Mucosa of descending colon (tissue), 3 donors: ENCODE measurements at regions not wholly inside any gene's neighbourhood (a gene's known extent, or its start where the extent isn't known, plus 50 kb on each side); places are given as distances from the start of the nearest gene placed in this dataset.

Source experiments
- ATAC-seq: fragments of 200-7000 bp; cut with Tn5 transposase; one replicate; pipeline ENCODE4 v1.9.1; 2020; ENCODE audit warnings: mild to moderate bottlenecking, moderate library complexity
- DNase-seq, 3 donors: peaks; one replicate each; pipeline ENCODE4 v3.0.0-alpha.2; 2020
- H3K36me3 ChIP-seq: fragments of 200-600 bp; one replicate; pipeline ENCODE4 v1.8.0; 2021; ENCODE audit warnings: low read depth, mild to moderate bottlenecking
- H3K4me1 ChIP-seq: fragments of 200-600 bp; one replicate; pipeline ENCODE4 v1.8.0; 2021; ENCODE audit warnings: low read depth, mild to moderate bottlenecking
- H3K4me3 ChIP-seq: fragments of 200-600 bp; one replicate; pipeline ENCODE4 v1.8.0; 2021; ENCODE audit warnings: mild to moderate bottlenecking
- H3K9me3 ChIP-seq: fragments of 200-600 bp; one replicate; pipeline ENCODE4 v1.8.0; 2021; ENCODE audit warnings: mild to moderate bottlenecking
- intact Hi-C, 2 donors: fragments of 100-400 bp; cut with DNase I in 1 of 2; cut with micrococcal nuclease in 1 of 2; formaldehyde crosslinking; loops; one replicate each; pipeline versions ENCODE4 v1.11.0 to v1.11.1; 2022; cut with DNase I, micrococcal nuclease
- TF ChIP-seq, protein P1 (sequence below): fragments of 200-600 bp; IDR thresholded peaks from one replicate; pipeline ENCODE4 v1.8.0; 2022; ENCODE audit warnings: antibody characterized with exemption, mild to moderate bottlenecking
- donor health status: DM: no; HTN: no; CAD: no; lungs with moderate emphysema.
- donor health status: DM: no; HTN: no; CAD: no.
- donor health status: DM: no; HTN: yes; CAD: no.

GRCh38 chr12:91404441-91404840 lies 221.8 kb upstream of the DCN start:
- H3K4me1 ChIP-seq = no peaks in the 10 kb centered on the region
- no peak overlapping the region for H3K4me3 ChIP-seq
- ATAC-seq (no peak), DNase-seq (no peak)
- intact Hi-C loops = no loop called here
- H3K9me3 ChIP-seq = no peaks in the 10 kb centered on the region
- TF ChIP-seq, protein P1, sequence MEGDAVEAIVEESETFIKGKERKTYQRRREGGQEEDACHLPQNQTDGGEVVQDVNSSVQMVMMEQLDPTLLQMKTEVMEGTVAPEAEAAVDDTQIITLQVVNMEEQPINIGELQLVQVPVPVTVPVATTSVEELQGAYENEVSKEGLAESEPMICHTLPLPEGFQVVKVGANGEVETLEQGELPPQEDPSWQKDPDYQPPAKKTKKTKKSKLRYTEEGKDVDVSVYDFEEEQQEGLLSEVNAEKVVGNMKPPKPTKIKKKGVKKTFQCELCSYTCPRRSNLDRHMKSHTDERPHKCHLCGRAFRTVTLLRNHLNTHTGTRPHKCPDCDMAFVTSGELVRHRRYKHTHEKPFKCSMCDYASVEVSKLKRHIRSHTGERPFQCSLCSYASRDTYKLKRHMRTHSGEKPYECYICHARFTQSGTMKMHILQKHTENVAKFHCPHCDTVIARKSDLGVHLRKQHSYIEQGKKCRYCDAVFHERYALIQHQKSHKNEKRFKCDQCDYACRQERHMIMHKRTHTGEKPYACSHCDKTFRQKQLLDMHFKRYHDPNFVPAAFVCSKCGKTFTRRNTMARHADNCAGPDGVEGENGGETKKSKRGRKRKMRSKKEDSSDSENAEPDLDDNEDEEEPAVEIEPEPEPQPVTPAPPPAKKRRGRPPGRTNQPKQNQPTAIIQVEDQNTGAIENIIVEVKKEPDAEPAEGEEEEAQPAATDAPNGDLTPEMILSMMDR = no peak
- no peaks in the 10 kb centered on the region for H3K36me3 ChIP-seq

- H3K36me3 ChIP-seq = no peaks in the 10 kb centered on the region
- H3K4me3 ChIP-seq = no peak overlapping the region
- DNase-seq = no peak
- TF ChIP-seq, protein P1 = no peak
- peak; percentile 97 for ATAC-seq
- H3K9me3 ChIP-seq = no peaks in the 10 kb centered on the region
- intact Hi-C loops = no loop called here
- H3K4me1 ChIP-seq = no peaks in the 10 kb centered on the region
Measured at GRCh38 chr12:91401190-91401589, 218.6 kb upstream of the DCN start.

DNA sequence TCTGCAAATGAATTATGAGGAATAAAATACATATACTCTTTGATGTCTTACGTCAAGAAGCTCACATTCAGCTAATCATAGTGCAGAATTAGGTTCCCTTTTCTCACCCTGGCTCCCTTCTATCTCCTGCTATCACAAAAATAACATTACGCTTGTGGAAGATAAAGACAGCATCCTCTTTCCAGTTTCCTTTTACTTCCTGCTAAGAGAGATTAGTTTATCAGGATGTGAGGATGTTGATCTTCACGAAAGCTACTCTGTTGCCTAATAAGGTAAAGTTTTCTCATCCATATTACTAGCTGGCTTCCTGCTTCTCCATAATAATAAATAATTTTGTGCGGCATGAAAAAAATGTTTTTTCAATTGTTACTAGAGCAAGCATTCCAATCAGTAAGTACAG lies 217.7 kb upstream of the DCN start:
- ATAC-seq = no peak
- no peaks in the 10 kb centered on the region for H3K9me3 ChIP-seq
- intact Hi-C loops = no loop called here
- no peaks in the 10 kb centered on the region for H3K36me3 ChIP-seq
- H3K4me3 ChIP-seq = no peak overlapping the region
- H3K4me1 ChIP-seq = no peaks in the 10 kb centered on the region
- DNase-seq = no peak
- TF ChIP-seq, protein P1 = no peak

DNA sequence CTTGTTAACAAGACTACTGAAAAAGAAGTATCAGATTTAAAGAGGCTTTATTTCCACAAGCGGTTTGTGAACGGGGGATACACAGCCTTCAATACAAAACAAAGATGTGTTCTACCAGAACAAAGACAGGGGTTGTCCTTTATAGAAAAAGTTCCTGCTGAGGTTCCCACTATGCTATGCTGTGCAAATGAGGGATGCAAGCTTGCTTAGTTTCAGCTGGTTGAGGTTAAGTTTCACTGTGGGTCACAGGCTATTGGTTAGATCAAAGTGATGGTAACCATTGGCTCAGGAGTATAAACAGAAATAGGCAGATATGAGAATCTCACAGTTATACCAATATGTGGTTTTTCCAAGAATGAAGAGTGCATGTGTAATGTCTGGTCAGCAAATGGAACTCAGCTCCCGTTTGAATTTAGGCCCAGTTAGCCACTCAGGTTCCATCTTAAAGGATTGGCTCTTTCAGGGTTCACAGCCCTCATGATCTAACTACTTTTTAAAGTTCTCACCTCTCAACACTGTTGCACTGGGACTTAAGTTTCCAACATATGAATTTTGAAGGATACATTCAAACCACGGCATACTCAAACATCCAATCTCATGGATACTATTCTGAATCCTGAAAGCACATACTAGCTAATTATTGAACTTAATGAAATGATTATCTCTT lies 215.4 kb upstream of the DCN start:
- no peaks in the 10 kb centered on the region for H3K36me3 ChIP-seq
- no peak overlapping the region for H3K4me3 ChIP-seq
- intact Hi-C loops = no loop called here
- no peaks in the 10 kb centered on the region for H3K9me3 ChIP-seq
- TF ChIP-seq, protein P1 = no peak
- H3K4me1 ChIP-seq = no peaks in the 10 kb centered on the region
- ATAC-seq (no peak), DNase-seq (no peak)

DNA sequence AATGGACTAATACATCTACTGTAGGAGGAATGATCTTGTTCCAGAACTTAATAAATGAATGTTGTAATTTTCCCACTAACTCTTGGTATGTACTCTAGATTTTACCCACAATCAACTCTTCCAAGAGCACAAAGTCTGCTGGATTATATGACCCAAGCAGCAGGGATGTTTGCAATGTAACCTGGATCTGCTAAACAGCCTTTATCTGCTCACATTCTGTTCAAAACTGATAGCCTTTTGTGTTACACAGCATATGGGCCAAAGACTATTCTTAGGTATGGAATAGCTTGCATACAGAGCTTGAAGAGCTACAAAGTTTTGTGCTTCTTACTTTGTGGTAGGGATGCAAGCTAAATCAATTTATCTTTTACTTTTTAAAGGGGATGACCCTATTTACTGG lies 213.7 kb upstream of the DCN start:
- Histone ChIP-seq H3K9me3 (no peaks in the 10 kb centered on the region), H3K36me3 (no peaks in the 10 kb centered on the region), H3K4me3 (no peak overlapping the region), H3K4me1 (no peaks in the 10 kb centered on the region)
- ATAC-seq (peak; percentile 22), DNase-seq (no peak)
- TF ChIP-seq, protein P1 = no peak
- intact Hi-C loops = no loop called here
